Stimulated activated CD8-positive, alpha-beta memory T cell treated with anti-CD3 and anti-CD28 coated beads, Interleukin-12 subunit alpha, Interleukin-12 subunit beta, amount 100 ng/mL, for 24 hours (primary cell): ENCODE measurements at regions not wholly inside any gene's neighbourhood (a gene's known extent, or its start where the extent isn't known, plus 50 kb on each side); places are given as distances from the start of the nearest gene placed in this dataset.
"Not testable (repeated sequence)": the region's sequence is repeated elsewhere in the genome, so short reads cannot be mapped to it uniquely, and the experiment has no call there.

Experiments
- DNase-seq: peaks from one replicate; pipeline ENCODE4 v3.0.0-alpha.2; 2020; ENCODE audit errors: extremely low read depth

GRCh38 chr6:158920311-158920905 is 79.6 kb downstream of the RSPH3 start:
- no peak for DNase-seq

GRCh38 chr6:158919865-158920264 is 80.1 kb downstream of the RSPH3 start:
- DNase-seq = no peak

- DNase-seq = no peak
These were observed 83.4 kb downstream of the RSPH3 start for GRCh38 chr6:158916617-158917016.

- no peak for DNase-seq
These were observed 85.1 kb downstream of the RSPH3 start for GRCh38 chr6:158914923-158915322.

GRCh38 chr6:158913580-158913979 is 86.4 kb downstream of the RSPH3 start:
- no peak for DNase-seq

GRCh38 chr6:158912655-158913054 is 87.3 kb downstream of the RSPH3 start:
- DNase-seq = no peak

GRCh38 chr6:158911746-158912480 is 88.1 kb downstream of the RSPH3 start:
- no peak for DNase-seq

GRCh38 chr6:158910484-158911440 is 89.2 kb downstream of the RSPH3 start:
- DNase-seq = no peak

- no peak for DNase-seq
These were observed 90.1 kb downstream of the RSPH3 start for GRCh38 chr6:158909938-158910337.

- no peak for DNase-seq
These were observed 89.4 kb upstream of the EZR start for GRCh38 chr6:158908606-158909005.

- no peak for DNase-seq
These were observed 88.8 kb upstream of the EZR start for GRCh38 chr6:158907931-158908330.

GRCh38 chr6:158906926-158907325 is 87.8 kb upstream of the EZR start:
- no peak for DNase-seq

- no peak for DNase-seq
These were observed 86.1 kb upstream of the EZR start for GRCh38 chr6:158905277-158905676.

GRCh38 chr6:158903801-158904200 is 84.6 kb upstream of the EZR start:
- DNase-seq = no peak

- no peak for DNase-seq
These were observed 81.6 kb upstream of the EZR start for GRCh38 chr6:158900663-158901312.

GRCh38 chr6:158897236-158897635 is 78.1 kb upstream of the EZR start:
- DNase-seq = no peak

- no peak for DNase-seq
These were observed 76.5 kb upstream of the EZR start for GRCh38 chr6:158895661-158896060.

- DNase-seq = no peak
These were observed 75.0 kb upstream of the EZR start for GRCh38 chr6:158894193-158894592.

- DNase-seq = no peak
These were observed 73.1 kb upstream of the EZR start for GRCh38 chr6:158892266-158892665.

- DNase-seq = not testable (repeated sequence)
These were observed 72.4 kb upstream of the EZR start for GRCh38 chr6:158891560-158891959.

GRCh38 chr6:158888171-158888570 is 69.0 kb upstream of the EZR start:
- DNase-seq = not testable (repeated sequence)
